ENCODE measurements at regions not wholly inside any gene's neighbourhood (a gene's known extent, or its start where the extent isn't known, plus 50 kb on each side); places are given as distances from the start of the nearest gene placed in this dataset.
A peak's percentile ranks its signal among the peaks of the same experiment; 100 is the strongest.
"Not testable (repeated sequence)": the region's sequence is repeated elsewhere in the genome, so short reads cannot be mapped to it uniquely, and the experiment has no call there.

DNA sequence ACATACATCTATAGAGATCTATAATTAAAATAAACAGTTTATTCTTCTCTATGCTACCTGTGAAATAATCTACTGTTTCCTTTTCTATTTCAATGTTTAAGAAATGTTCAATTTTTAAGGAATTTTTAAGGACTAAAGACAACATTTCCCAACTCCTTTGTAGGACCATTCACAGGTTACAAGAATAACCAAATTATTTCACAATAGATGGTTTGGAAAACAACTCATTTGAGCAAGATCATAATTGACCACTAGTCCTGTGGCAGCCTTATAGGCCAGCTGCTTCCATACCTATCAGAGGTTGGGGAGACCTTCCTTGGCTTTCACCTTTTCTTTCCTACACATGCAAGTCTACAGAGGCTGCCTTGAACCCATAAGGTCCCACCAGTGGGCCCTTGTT, 193.7 kb downstream of the TTC39B start:
- no peak for DNase-seq (ENCODE audit: low read depth in 1 of 2, low spot score in 1 of 2)

- DNase-seq (ENCODE audit: low read depth in 1 of 2, low spot score in 1 of 2) = no peak
These were observed 195.9 kb downstream of the TTC39B start for GRCh38 chr9:15111071-15111470.

- DNase-seq (ENCODE audit: low read depth in 1 of 2, low spot score in 1 of 2) = peak in 1 of 2 donors; percentile 5
These were observed 194.7 kb upstream of the FREM1 start for GRCh38 chr9:15104826-15105420.

GRCh38 chr9:15103290-15103689, 193.1 kb upstream of the FREM1 start:
- no peak for DNase-seq (ENCODE audit: low read depth in 1 of 2, low spot score in 1 of 2)

DNA sequence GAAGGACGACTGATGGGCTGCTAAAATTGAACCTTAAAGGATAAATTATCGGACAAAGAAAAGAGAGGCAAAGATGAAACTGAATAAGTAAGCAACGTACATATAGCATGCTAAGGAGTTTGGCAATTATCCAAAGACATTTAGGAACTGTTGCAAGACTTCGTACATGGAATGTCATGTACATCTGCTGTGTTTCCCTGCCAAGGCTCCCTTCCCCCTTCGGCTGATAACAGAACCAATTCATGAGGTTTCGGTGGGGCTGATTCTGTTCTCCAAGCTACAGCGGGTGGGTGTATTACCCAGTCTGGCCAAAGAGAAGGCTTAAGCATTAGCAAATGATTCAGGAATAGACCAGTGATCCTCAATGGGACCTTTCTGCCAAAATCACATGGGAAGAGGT, 190.9 kb upstream of the FREM1 start:
- no peak for DNase-seq (ENCODE audit: low read depth in 1 of 2, low spot score in 1 of 2)

- no peak for DNase-seq (ENCODE audit: low read depth in 1 of 2, low spot score in 1 of 2)
These were observed 190.3 kb upstream of the FREM1 start for GRCh38 chr9:15100571-15100970.

GRCh38 chr9:15096972-15097371, 186.7 kb upstream of the FREM1 start:
- no peak for DNase-seq (ENCODE audit: low read depth in 1 of 2, low spot score in 1 of 2)

- DNase-seq (ENCODE audit: low read depth in 1 of 2, low spot score in 1 of 2) = no peak
These were observed 176.6 kb upstream of the FREM1 start for GRCh38 chr9:15086778-15087324.

GRCh38 chr9:15086156-15086763, 176.0 kb upstream of the FREM1 start:
- DNase-seq (ENCODE audit: low read depth in 1 of 2, low spot score in 1 of 2) = no peak

DNA sequence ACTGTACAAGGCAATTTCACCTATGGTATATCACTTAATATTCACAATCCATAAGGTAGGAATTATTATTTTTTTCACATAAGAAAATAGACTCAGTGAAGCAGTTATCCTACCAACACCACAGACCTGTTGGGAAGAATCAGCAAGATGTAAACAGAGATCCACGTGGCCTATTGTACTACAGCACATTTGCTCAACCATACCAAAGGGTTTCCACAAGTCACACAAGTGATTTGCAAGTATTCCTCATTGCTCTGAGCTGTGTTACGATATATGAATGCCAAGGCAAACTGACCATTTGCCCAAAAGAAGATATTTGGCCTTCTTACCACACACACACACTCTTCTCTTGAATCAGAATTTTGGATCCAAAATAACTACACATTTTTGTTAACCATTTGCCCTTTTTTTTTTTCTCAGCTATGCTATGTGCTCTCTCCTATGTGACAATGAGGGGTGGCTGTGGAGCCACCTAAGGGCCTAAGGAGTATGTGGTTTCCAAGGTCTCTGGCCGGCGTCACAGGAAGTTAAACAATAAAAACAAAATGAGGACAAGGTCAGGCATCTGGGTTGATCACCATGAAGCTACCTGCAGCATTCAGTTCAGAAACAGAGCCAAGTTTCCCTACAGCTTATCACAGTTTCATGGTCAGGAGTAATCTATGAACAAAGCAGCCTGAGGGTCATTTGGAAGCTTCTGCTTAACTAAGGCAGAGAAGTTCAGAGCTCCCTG, 171.0 kb upstream of the FREM1 start:
- DNase-seq (ENCODE audit: low read depth in 1 of 2, low spot score in 1 of 2) = no peak

DNA sequence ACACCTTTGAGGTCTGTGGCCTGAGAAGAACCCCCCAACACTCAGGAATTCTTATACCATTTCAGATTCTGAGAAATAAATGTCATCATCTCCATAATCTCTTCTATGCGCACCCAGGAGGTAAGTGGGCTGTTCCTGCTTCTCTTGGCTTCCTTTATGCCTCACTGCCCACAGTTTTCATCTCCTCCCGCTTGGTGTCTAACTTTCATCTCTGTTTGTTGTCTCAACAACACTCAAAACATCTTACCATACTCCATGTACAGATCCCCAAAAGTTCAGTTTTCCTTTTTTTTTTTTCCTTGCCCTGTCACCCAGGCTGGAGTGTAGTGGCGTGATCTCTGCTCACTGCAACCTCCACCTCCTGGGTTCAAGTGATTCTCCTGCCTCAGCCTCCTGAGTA, 170.2 kb upstream of the FREM1 start:
- no peak for DNase-seq (ENCODE audit: low read depth in 1 of 2, low spot score in 1 of 2)

DNA sequence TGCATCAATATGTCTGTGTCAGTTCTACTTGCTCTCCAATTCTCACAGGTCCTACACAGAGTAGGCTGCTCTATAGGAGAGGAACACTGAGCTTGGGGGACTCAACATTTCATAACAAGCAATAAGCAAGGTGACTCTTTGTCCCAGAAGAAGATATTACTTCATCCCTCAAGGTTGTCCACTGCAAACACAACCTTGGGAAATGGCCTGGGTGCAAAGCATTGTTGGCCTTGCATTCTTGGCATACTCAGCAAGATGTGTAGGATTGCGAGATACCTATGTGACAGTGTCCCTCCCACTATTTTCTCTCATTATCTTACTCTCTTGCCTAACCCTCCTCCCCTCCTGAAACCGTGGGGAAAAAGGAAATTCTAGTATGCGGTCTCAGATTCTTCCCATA, 169.8 kb upstream of the FREM1 start:
- no peak for DNase-seq (ENCODE audit: low read depth in 1 of 2, low spot score in 1 of 2)

GRCh38 chr9:15077946-15078729, 167.9 kb upstream of the FREM1 start:
- no peak for DNase-seq (ENCODE audit: low read depth in 1 of 2, low spot score in 1 of 2)

GRCh38 chr9:15073620-15074019, 163.4 kb upstream of the FREM1 start:
- no peak for DNase-seq (ENCODE audit: low read depth in 1 of 2, low spot score in 1 of 2)

DNA sequence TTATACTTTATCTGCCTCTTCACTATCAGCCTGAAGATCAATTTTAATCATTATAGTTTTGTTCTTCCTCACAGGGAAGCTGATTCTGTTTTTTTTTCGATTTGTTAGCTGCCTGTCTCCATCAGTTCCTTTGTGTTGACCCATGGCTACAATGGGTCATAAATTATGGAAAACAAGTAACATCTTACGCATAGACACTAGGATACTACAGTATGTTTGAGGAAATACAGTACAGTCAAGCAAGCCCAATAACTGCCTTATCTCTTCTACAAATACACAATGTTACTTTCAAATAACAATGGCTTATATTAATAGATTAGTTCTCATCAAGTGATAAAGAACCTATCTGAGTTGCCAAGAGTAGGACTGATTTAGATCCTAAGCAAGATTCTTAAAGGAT, 160.5 kb upstream of the FREM1 start:
- DNase-seq (ENCODE audit: low read depth in 1 of 2, low spot score in 1 of 2) = no peak

- DNase-seq (ENCODE audit: low read depth in 1 of 2, low spot score in 1 of 2) = no peak
These were observed 158.9 kb upstream of the FREM1 start for GRCh38 chr9:15069106-15069505.

DNA sequence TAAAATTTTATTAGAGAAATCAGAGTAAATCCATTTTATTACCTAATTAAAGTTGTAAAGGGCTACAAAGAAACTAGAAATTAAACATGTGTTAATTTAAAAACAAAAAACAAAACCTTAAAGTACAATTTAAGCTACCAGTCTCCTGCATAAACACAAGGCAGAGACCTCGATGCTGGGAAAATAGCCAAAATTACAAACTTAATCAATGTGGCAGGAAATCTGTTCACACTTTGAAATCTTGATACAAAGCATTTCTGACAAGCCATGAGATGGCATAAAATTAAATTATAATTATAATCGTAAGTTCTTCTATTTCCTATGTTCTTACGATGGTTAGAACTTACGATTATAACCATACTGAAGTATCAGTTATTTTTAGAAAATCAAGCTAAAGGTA, 158.0 kb upstream of the FREM1 start:
- DNase-seq (ENCODE audit: low read depth in 1 of 2, low spot score in 1 of 2) = no peak

- no peak for DNase-seq (ENCODE audit: low read depth in 1 of 2, low spot score in 1 of 2)
These were observed 148.8 kb upstream of the FREM1 start for GRCh38 chr9:15059003-15059402.

- no peak for DNase-seq (ENCODE audit: low read depth in 1 of 2, low spot score in 1 of 2)
These were observed 148.0 kb upstream of the FREM1 start for GRCh38 chr9:15058236-15058635.

DNA sequence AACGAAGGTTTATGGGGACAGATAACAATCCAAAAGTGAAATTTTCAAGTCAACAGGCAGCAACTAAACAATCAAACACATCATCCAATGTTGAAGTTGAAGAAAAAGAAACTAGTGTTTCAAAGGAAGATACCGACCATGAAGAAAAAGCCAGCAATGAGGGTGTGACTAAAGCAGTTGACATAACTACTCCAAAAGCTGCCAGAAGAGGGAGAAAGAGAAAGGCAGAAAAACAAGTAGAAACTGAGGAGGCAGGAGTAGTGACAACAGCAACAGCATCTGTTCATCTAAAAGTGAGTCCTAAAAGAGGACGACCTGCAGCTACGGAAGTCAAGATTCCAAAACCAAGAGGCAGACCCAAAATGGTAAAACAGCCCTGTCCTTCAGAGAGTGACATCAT, 145.1 kb upstream of the FREM1 start:
- DNase-seq (ENCODE audit: low read depth in 1 of 2, low spot score in 1 of 2) = not testable (repeated sequence)

GRCh38 chr9:15048772-15049171, 138.5 kb upstream of the FREM1 start:
- no peak for DNase-seq (ENCODE audit: low read depth in 1 of 2, low spot score in 1 of 2)
